Osteocyte (in vitro differentiated cells): ENCODE measurements at regions not wholly inside any gene's neighbourhood (a gene's known extent, or its start where the extent isn't known, plus 50 kb on each side); places are given as distances from the start of the nearest gene placed in this dataset.

Experiments used
- DNase-seq: peaks from one replicate; pipeline ENCODE4 v3.0.0; 2021; ENCODE audit warnings: mixed read lengths; ENCODE audit not compliant: unreplicated experiment; ENCODE audit errors: extremely low spot score
- H3K27ac Mint-ChIP-seq: one replicate; pipeline ENCODE4 v1.8.0; 2021; ENCODE audit warnings: mild to moderate bottlenecking, mixed read lengths; ENCODE audit not compliant: unreplicated experiment
- H3K27me3 Mint-ChIP-seq: one replicate; pipeline ENCODE4 v1.8.0; 2021; ENCODE audit warnings: mixed read lengths; ENCODE audit not compliant: unreplicated experiment
- H3K36me3 Mint-ChIP-seq: one replicate; pipeline ENCODE4 v1.8.0; 2021; ENCODE audit warnings: mixed read lengths; ENCODE audit not compliant: unreplicated experiment
- H3K4me1 Mint-ChIP-seq: one replicate; pipeline ENCODE4 v1.8.0; 2021; ENCODE audit warnings: mixed read lengths; ENCODE audit not compliant: unreplicated experiment
- H3K4me3 Mint-ChIP-seq: one replicate; pipeline ENCODE4 v1.8.0; 2021; ENCODE audit warnings: mild to moderate bottlenecking, moderate library complexity, mixed read lengths; ENCODE audit not compliant: unreplicated experiment
- H3K9me3 Mint-ChIP-seq: one replicate; pipeline ENCODE4 v1.8.0; 2021; ENCODE audit warnings: mixed read lengths; ENCODE audit not compliant: unreplicated experiment
- CTCF ChIP-seq: fragments of 200-600 bp; sonication (generic); IDR thresholded peaks from 2 replicates; pipeline ENCODE4 v1.5.0; 2021; ENCODE audit warnings: antibody characterized with exemption, mild to moderate bottlenecking, moderate library complexity

GRCh38 chr12:67456431-67456901 is 187.3 kb downstream of the CAND1 start:
- peaks cover 2% of the 10 kb centered on the region for H3K27me3 Mint-ChIP-seq
- no peak for DNase-seq
- TF ChIP-seq CTCF = no peak
- H3K4me3 Mint-ChIP-seq = no peak overlapping the region
- peaks cover 23% of the 10 kb centered on the region for H3K4me1 Mint-ChIP-seq
- no peaks in the 10 kb centered on the region for H3K36me3 Mint-ChIP-seq
- no peak overlapping the region for H3K27ac Mint-ChIP-seq
- no peaks in the 10 kb centered on the region for H3K9me3 Mint-ChIP-seq

- no peak for DNase-seq
- Mint-ChIP-seq H3K36me3 (no peaks in the 10 kb centered on the region), H3K27ac (no peak overlapping the region)
Measured at GRCh38 chr12:67457136-67457535, 188.0 kb downstream of the CAND1 start.

DNA sequence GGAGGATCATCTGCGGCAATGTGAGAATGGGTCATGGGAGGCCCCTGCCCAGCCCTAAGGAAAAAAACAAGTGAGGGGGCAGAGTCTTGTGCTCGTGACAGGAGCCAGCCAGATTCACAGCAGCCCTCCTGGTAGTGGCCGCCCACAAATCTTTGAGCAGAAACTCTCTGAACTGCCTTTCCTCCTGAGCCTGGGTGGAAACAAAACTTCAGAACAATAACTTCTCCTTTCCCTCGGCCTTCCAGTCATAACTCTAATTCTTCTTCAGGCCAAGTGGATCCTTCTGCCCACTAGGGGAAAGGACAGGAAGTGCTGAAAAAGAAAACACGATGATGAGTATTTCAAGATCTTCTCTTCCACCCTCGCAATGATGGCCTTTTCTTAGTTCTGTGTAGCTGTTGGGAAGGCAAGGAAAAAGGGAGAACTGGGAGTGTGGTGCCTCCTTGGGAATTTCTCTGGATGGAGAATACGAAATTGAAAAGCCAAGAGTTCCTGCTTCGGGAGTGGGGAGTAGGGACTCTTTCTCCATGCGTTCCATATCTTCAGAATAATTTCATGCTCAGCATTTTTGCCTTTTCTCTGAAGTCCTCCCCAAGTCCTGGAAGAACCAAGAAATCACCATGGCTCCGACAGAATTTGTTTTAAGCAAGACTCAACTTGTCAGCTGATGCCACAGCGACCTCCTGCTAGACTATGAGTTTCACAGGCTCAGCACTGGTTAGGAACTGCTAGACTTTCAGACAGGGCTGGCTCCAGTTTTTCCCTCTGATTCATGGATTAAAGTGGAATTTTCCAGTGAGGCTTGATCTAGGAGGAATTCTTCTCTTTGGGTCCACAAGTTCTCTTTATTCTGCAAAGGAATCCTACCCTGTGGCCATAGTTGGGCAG is 188.9 kb downstream of the CAND1 start:
- peaks cover 5% of the 10 kb centered on the region for H3K27me3 Mint-ChIP-seq
- H3K27ac Mint-ChIP-seq = no peak overlapping the region
- no peaks in the 10 kb centered on the region for H3K9me3 Mint-ChIP-seq
- peaks cover 23% of the 10 kb centered on the region for H3K4me1 Mint-ChIP-seq
- no peaks in the 10 kb centered on the region for H3K36me3 Mint-ChIP-seq
- TF ChIP-seq CTCF = peak; percentile 33
- DNase-seq = no peak
- H3K4me3 Mint-ChIP-seq = no peak overlapping the region

More at GRCh38 chr12:67457136-67457535, 188.0 kb downstream of the CAND1 start:
- Mint-ChIP-seq H3K27me3 (peaks cover 2% of the 10 kb centered on the region), H3K4me3 (no peak overlapping the region), H3K4me1 (peaks cover 23% of the 10 kb centered on the region), H3K9me3 (no peaks in the 10 kb centered on the region)
- TF ChIP-seq CTCF = no peak

- Mint-ChIP-seq H3K36me3 (no peaks in the 10 kb centered on the region), H3K4me1 (peaks cover 23% of the 10 kb centered on the region), H3K9me3 (no peaks in the 10 kb centered on the region), H3K4me3 (no peak overlapping the region), H3K27me3 (peaks cover 3% of the 10 kb centered on the region), H3K27ac (no peak overlapping the region)
- no peak for TF ChIP-seq CTCF
- DNase-seq = no peak
Measured at GRCh38 chr12:67459173-67459572, 189.4 kb upstream of the DYRK2 start.

DNA sequence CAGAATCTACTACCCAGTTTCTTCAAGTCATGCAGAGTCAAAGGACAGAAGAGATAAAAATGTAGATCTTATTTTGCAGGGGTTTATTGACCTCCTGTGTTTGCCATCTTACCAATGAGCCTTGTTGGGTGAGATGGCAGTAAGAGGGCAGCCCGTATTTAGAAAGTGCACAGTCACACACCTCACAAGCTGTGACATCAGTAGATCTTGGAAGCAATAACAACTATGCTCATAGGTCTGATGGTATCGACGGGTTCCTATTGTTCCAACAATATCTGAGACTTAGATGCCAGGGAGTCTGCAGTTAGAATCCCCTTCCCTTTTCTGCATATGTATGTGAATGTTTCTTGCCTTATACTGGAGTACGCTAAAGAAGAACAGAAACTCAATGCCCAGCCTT is 189.0 kb upstream of the DYRK2 start:
- no peak overlapping the region for H3K27ac Mint-ChIP-seq
- DNase-seq = no peak
- TF ChIP-seq CTCF = no peak
- no peaks in the 10 kb centered on the region for H3K9me3 Mint-ChIP-seq
- H3K4me1 Mint-ChIP-seq = peaks cover 23% of the 10 kb centered on the region
- H3K4me3 Mint-ChIP-seq = no peak overlapping the region
- peaks cover 6% of the 10 kb centered on the region for H3K27me3 Mint-ChIP-seq
- H3K36me3 Mint-ChIP-seq = no peaks in the 10 kb centered on the region
